COLO668 (cell line): ENCODE measurements at regions not wholly inside any gene's neighbourhood (a gene's known extent, or its start where the extent isn't known, plus 50 kb on each side); places are given as distances from the start of the nearest gene placed in this dataset.

Source experiments
- DNase-seq: peaks from one replicate; lab custom pipeline; 2025; ENCODE audit not compliant: unreplicated experiment; lab: John Stamatoyannopoulos, UW

GRCh38 chr1:29499104-29499650 lies 262.9 kb downstream of the PTPRU start:
- DNase-seq = no peak

DNA sequence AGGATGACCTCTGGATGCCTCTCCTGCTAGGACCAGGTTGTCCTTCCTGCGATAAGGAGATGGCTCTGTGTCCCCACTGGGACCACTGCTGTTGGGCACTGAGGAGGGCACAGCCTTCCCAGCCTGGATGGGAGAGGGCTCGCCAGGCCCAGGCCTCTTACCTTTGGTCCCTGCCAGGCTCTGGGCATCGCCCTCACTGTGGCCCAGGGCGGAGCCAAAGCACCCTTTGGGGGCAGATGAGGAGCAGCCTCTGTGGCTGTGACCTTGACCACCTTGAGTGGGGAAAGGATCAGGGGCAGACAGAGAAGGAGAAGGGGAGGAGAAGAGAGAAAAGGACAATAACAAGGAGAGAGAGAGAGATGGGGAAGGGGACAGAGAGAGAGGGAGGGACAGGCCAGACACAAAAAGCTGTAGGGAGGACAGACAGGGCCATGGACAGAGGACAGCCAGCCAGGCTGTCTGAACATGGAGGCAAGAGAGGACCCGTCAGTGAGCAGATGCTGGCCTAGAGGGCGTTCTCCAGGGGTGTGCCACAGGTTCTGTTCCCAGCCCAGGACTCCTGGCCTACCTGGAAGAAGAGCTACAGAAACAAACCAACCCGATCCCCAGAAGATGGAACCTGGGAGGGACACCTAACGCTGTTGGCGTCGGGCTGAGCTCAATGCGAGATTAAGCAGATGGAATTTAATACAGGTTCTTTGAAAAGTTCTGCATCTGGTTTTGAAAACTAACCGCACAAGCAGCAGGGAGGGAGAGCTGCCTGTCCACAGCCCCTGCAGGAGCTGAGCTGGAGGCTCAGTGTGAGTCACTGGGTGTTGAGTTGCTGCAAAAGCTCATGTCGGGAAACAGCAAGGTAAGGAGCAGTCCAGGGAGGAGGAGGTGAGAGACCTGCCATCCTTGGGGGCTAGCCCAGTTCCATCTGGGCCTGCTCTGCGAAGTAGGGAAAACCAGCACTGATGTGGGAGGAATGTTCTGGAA lies 262.1 kb downstream of the PTPRU start:
- no peak for DNase-seq

DNA sequence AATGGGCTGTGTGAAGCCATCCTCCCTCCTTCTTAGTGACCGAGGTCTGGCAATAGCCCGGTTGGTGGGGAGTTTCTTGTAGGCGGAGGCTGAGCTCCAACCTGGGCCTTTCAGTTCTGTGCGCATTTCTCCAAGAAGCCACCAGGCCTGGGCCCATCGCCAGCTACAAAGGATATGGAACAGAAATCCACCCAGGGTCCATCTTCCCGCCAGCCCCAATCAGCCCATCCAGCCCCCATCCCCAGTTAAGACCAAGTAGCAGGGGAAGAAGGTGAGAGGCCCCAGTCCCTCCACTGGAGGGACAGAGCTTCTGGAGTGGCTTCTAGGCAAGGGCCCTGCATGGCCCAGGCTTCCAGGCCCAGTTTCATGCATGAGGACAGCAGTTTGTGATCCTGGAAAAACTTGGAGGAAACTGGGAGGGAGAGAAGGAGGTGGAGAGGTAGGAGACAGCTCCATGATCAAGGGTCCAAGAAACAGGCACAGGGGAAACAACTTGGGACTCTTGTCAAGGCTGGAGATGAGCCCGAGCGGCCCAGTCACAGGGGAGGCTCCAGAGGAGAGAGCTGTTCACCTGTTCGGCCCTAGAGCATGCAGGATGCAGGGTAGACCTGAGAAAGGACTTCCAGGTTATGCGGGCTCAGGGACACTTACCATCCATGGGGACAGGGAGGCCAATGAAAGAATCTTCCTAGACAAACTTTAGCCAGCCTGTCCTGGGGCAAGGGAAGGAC lies 261.2 kb downstream of the PTPRU start:
- DNase-seq = no peak

DNA sequence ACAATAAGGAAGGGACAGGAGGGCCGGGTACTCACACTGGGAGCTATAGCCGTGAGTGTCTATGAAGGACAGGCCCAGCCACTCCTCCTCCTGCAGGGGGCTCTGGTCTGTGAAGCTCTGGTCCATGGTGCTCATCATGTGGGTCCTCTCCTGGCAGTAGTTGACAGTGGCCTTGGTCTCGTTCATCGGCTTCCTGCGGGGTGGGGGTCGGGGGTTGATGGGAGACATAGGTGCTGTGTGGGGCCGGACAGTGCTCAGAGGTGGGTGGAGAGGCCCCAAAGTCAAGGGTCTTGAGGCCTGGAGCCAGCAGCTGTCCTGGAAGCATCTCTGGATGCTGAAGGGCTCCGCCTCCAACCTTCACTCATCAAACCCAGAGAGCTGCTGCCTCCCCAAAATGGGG lies 260.4 kb downstream of the PTPRU start:
- no peak for DNase-seq

DNA sequence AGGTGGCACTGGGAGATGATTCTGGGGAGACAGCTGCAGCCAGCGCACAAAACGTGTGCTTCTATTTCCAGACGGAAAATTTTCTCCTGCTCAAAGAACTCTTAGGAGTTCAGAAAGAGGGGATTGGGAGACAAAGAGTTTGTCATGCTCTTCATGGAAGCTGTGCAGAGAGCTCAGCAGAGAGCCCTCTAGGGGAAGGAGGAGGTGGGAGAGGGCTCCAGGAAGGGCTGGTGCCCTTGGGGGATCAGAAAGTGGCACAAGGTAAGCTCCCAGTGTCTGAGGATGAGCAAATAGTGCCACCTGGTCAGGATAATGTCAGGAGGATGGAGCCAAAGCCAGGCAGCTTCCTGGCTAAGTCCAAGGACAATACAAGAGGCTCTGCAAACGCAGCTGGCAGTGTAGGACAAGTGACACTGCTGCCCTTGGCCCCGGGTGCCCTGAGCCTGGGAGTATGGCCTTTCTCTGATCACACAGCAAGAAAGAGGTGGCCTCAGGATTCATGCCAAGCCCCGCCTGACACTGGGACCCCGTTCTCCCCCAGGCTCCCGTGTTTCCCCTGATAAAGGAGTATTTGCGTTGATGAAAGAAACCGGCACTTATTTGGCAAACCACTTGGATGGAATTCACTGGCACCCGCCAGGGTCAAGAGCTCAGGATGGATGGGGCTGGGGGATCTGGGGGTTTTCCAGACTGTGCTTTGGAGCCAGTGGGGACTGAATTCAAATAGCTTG lies 254.0 kb downstream of the PTPRU start:
- DNase-seq = peak; percentile 89

- DNase-seq = no peak
Measured at GRCh38 chr1:29489471-29489870, 253.1 kb downstream of the PTPRU start.

DNA sequence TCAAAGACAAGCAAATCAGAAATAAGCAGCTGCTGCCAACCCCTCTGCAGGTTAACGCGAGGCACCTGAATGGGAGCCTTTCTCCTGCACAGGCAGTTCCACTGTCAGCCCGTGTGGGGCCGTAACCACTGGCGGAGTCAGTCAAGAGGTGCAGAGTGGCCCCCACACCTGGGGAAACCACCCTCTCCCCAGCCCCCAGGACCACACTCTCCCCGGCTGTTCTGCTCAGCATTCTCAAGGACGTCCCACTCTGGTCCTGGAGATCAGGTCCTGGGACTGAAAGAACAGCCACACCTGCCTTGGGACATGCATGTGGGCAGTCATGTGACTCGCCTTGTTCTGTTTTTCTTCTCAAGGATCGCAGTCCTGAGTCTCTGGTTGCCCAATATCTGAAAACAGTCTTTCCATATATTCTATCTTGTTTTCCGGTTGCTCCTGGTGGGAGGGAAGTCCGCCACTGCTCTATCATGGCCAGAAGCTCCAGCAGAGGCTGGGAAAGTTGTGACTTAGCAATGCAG lies 252.5 kb downstream of the PTPRU start:
- DNase-seq = no peak

DNA sequence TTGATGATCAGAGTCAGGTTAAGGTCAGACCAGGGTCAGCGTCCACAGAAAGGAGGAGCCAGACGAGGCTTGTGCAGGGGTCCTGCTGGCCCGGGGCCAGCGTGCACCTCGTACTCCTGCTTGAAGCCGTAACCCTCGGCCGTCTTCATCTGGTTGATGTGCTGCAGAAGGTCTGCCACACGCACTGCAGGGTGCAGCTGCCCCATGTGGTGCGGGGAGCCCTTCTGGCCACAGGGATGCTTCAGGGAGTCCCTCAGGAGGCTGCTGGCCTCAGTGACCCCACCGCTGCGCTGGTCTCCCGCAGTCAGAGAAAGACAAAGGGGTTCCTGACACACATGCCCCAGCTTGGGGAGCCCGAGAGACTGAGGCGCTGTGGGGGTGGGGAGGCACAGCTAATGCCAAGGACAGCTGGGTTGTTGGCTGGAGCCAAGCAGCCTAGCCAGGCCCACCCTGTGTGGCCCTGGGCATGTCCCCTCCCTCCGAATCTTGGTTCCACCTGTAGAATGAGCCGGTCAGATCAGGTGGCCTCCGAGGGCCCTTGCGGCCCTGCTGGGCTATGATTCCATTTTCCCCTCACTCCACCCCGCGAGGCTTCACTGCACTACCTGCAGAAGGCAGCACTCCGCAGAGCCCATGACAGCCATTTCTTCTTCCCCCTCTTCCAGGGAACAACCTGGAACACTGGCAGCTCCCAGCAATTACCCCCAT lies 251.9 kb downstream of the PTPRU start:
- no peak for DNase-seq

DNA sequence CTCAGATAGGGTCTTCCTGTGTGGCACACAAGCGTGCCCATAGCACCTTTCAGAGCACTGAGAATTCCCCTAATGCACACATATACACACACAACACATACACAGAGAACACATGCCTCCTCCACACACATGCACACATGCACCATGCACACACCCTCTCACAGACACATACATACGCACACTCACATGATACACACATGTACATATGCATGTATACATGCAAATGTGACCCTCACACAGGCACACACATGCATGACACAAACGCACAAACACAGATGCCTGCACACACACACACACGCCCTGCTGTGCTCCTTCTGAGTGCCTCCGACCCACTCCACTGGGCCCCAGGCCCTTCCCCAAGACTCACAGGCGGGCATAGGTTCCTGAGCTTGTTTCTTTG lies 251.0 kb downstream of the PTPRU start:
- no peak for DNase-seq

- no peak for DNase-seq
Measured at GRCh38 chr1:29485096-29485925, 249.0 kb downstream of the PTPRU start.

DNA sequence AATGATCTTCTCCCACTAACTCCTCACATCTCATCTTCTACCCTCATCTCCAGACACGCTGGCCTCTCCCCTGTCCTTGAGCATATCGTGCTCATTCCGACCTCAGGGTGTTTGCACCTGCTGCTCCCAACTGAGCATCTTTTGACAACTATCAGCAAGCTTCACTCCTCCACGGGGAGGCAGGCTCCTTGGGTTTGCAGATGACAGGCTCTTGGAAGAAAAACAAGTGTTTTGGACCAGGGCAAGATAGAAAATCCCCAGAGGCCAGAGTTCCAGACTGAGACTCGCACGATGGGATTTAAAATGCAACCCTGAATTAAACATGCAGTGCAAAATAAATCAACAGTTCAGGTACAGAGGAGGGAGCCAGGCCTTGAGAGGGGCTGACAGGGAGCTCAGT lies 246.7 kb downstream of the PTPRU start:
- DNase-seq = no peak

DNA sequence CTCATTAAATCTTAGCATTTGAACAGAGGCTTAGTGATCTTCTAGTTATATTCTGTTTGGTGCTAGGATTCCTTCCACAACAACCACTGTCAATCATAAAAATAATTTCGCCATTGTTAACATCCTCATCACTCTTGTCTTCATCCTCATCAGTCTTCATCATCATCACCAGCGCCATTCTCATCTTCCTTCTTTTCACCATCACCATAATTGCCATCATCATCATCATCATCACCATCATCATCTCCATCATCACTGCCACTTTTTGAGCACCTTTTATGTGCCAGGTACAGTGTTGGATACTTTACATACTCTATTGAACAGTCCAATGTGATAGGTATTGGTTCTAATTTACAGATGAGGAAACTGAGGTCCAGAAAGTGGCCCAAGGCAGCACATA lies 245.7 kb downstream of the PTPRU start:
- no peak for DNase-seq

DNA sequence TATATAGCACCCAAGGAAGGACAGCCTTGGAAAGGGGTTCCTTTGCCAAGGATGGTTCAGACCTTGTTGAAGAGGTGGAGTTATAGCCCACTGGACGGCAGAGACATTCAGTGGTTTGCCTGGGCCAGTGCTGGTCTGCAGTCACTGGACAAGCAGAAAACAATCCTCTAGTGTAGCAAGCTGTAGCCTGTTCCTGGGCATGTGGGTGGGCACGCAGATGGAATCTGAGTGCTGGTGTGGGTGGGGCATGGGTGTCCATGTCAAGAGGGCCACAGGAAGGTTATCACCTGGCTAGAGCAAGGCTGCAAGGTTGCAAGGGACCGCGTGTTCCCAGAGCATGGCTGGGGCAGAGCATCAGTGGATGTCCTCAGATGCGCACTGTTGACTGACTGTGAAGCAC lies 244.7 kb downstream of the PTPRU start:
- DNase-seq = no peak

DNA sequence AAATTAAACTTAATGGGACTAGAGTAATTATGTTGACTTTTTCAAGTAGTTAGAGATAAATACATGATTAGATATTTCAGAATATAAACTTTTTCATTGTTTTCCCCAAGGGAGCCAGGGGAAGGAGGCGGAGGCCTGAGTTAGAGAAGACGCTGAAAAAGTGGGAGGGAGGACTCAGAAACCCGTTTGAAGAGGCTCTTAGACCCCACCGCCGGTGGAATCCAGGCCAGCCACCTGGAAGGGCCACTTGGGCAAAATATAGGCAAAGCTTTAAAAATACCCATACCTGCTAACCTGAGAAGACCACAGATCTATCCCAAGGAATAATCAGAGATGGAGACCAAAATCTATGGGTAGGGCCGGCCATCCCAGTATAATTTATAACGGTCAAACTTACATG lies 242.6 kb downstream of the PTPRU start:
- DNase-seq = no peak

DNA sequence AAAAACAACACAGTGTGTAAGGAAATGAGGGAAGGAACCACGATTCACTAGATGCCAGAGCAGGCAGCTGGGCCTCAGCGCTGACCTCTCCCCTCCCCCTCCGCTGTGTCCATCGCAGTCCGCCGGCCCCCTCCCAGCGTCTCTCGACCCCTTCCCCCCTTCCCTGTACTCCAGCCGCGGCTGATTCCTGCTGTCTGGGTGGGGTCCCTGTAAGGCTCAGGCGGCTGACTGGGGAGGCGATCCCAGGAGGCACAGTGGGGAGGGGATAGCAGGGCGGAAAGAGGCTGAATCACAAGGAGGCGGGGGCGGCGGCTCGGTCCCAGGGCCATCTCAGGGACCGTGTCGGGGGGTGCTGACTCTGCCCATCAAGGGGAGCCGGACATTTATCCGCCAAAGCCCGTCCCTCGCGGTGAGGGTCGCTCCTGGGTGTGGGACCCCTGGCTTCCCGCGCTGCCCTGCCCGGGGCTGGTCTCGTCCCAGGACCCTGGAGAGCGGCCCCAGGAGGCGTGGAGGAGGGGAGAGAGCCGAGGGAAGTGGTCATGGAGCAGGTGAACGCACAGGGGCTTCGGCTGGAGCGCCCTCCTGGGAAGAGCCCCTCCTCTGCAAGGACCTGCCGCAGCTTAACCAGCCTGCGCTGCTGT lies 241.9 kb downstream of the PTPRU start:
- no peak for DNase-seq

DNA sequence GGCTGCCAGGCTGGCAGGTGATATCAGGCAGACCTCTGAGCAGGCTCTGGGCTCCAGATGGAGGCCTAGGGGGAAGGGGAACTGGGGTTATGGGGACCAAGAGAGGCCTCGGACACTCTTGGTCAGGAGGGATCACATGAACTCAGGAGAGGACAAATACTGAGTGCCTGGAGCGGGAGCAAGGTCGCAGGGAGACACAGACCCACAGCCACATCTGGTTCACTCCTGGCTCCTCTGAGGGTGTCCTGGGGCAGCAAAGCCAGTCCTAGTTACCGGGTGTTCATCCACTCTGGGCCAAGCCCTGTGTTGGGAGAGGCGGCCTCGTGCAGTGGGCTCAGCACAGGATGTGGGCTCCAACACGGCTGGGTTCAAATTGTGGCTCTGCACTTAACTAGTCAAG lies 239.0 kb downstream of the PTPRU start:
- no peak for DNase-seq

GRCh38 chr1:29474274-29475244 lies 238.2 kb downstream of the PTPRU start:
- DNase-seq = no peak
